Mesenchymal stem cell (in vitro differentiated cells and primary cell): ENCODE measurements at regions not wholly inside any gene's neighbourhood (a gene's known extent, or its start where the extent isn't known, plus 50 kb on each side); places are given as distances from the start of the nearest gene placed in this dataset.
A peak's percentile ranks its signal among the peaks of the same experiment; 100 is the strongest.

Experiments
- DNase-seq: peaks from one replicate; pipeline ENCODE4 v3.0.0-alpha.2; 2013
- H2AFZ ChIP-seq: one replicate; pipeline ENCODE4 v1.6.1; 2013; ENCODE audit warnings: low read depth, mild to moderate bottlenecking, control low read depth, inconsistent platforms, low read length, moderate library complexity
- H2AK5ac ChIP-seq: 2 replicates; pipeline ENCODE4 v1.6.1; 2013; ENCODE audit warnings: low read length, moderate library complexity, mild to moderate bottlenecking, inconsistent platforms; ENCODE audit not compliant: severe bottlenecking
- H2BK120ac ChIP-seq: one replicate; pipeline ENCODE4 v1.6.1; 2013; ENCODE audit warnings: low read depth, mild to moderate bottlenecking, inconsistent platforms, low read length, moderate library complexity
- H2BK12ac ChIP-seq, 2 experiments: one replicate each; pipeline ENCODE4 v1.6.1; 2013; ENCODE audit warnings: inconsistent platforms in 2 of 2, low read length in 2 of 2, mild to moderate bottlenecking in 2 of 2, moderate library complexity in 2 of 2, control low read depth in 1 of 2
- H2BK15ac ChIP-seq: one replicate; pipeline ENCODE4 v1.6.1; 2013; ENCODE audit warnings: mild to moderate bottlenecking, low read depth, inconsistent platforms; ENCODE audit not compliant: poor library complexity, severe bottlenecking
- H2BK5ac ChIP-seq: 2 replicates; pipeline ENCODE4 v1.6.1; 2013; ENCODE audit warnings: low read depth, mild to moderate bottlenecking, low read length, control low read depth, inconsistent platforms; ENCODE audit not compliant: poor library complexity, severe bottlenecking
- H3K14ac ChIP-seq, 2 experiments: one replicate each; pipeline ENCODE4 v1.6.1; 2013; ENCODE audit warnings: inconsistent platforms in 2 of 2, low read length in 2 of 2, control low read depth in 1 of 2, mild to moderate bottlenecking in 1 of 2, moderate library complexity in 1 of 2
- H3K18ac ChIP-seq, 2 experiments: one replicate each; pipeline ENCODE4 v1.6.1; 2013; ENCODE audit warnings: inconsistent platforms in 2 of 2, low read length in 2 of 2, control low read depth in 1 of 2, low read depth in 1 of 2, mild to moderate bottlenecking in 1 of 2
- H3K23ac ChIP-seq, 2 experiments: one replicate each; pipeline ENCODE4 v1.6.1; 2013; ENCODE audit warnings: inconsistent platforms in 2 of 2, low read length in 2 of 2, mild to moderate bottlenecking in 2 of 2, moderate library complexity in 2 of 2, control low read depth in 1 of 2
- H3K27ac ChIP-seq: 2 replicates; pipeline ENCODE4 v1.5.1; 2013; ENCODE audit warnings: mild to moderate bottlenecking, moderate library complexity, low read length, control low read depth, inconsistent platforms; ENCODE audit not compliant: poor library complexity, severe bottlenecking
- H3K27me3 ChIP-seq, 2 experiments: 2 replicates each; pipeline versions ENCODE4 v1.6.1 to v1.7.0; 2013; ENCODE audit warnings: low read length in 2 of 2, mild to moderate bottlenecking in 2 of 2, moderate library complexity in 2 of 2, control low read depth in 1 of 2, inconsistent platforms in 1 of 2; ENCODE audit not compliant: control insufficient read depth in 1 of 2, insufficient read depth in 1 of 2
- H3K36me3 ChIP-seq, 2 experiments: 2 replicates each; pipeline versions ENCODE4 v1.6.1 to v1.7.0; 2013; ENCODE audit warnings: low read length in 2 of 2, control low read depth in 1 of 2, inconsistent platforms in 1 of 2, low read depth in 1 of 2, mild to moderate bottlenecking in 1 of 2; ENCODE audit not compliant: insufficient read depth in 2 of 2, control insufficient read depth in 1 of 2
- H3K4ac ChIP-seq, 2 experiments: one replicate each; pipeline ENCODE4 v1.6.1; 2013; ENCODE audit warnings: inconsistent platforms in 2 of 2, low read length in 2 of 2, mild to moderate bottlenecking in 2 of 2, moderate library complexity in 2 of 2, control low read depth in 1 of 2, low read depth in 1 of 2
- H3K4me1 ChIP-seq: 2 replicates; pipeline ENCODE4 v1.6.1; 2013; ENCODE audit warnings: low read depth, low read length, control low read depth; ENCODE audit not compliant: control insufficient read depth, insufficient read depth
- H3K4me2 ChIP-seq: 2 replicates; pipeline ENCODE4 v1.6.1; 2013; ENCODE audit warnings: low read length, mild to moderate bottlenecking, inconsistent platforms; ENCODE audit not compliant: poor library complexity, severe bottlenecking
- H3K4me3 ChIP-seq, 2 experiments: 2 replicates each; pipeline versions ENCODE4 v1.5.1 to v1.7.0; 2013; ENCODE audit warnings: low read length in 2 of 2, mild to moderate bottlenecking in 2 of 2, control low read depth in 1 of 2, low read depth in 1 of 2; ENCODE audit not compliant: insufficient read depth in 1 of 2
- H3K79me1 ChIP-seq: replicated peaks from 2 replicates; pipeline ENCODE4 v1.6.1; 2013; ENCODE audit warnings: mild to moderate bottlenecking, control low read depth, low read length, inconsistent platforms; ENCODE audit not compliant: poor library complexity, severe bottlenecking
- H3K9ac ChIP-seq: 2 replicates; pipeline ENCODE4 v1.7.0; 2013; ENCODE audit warnings: mild to moderate bottlenecking, low read length, moderate library complexity
- H3K9me3 ChIP-seq: 2 replicates; pipeline ENCODE4 v1.7.0; 2013; ENCODE audit warnings: mild to moderate bottlenecking, low read length; ENCODE audit not compliant: control insufficient read depth
- H4K8ac ChIP-seq: one replicate; pipeline ENCODE4 v1.6.1; 2013; ENCODE audit warnings: inconsistent platforms, mild to moderate bottlenecking, low read length, moderate library complexity
- H4K91ac ChIP-seq: one replicate; pipeline ENCODE4 v1.6.1; 2013; ENCODE audit warnings: mild to moderate bottlenecking, low read length, inconsistent platforms
- WGBS: methylation state at CpG from one replicate; pipeline ENCODE4 v1.1.7; 2013; ENCODE audit warnings: mixed read lengths; 5-methylcytosine and 5-hydroxymethylcytosine counted together

GRCh38 chr2:122680662-122681061 lies 925.2 kb downstream of the TSN start:
- H3K4ac ChIP-seq, result no peak overlapping the region
- no peak for DNase-seq
- no peak overlapping the region for H3K23ac ChIP-seq
- no peaks in the 10 kb centered on the region for H3K9me3 ChIP-seq
- no peak overlapping the region for H3K27ac ChIP-seq
- H2AFZ ChIP-seq, result no peak overlapping the region
- H3K79me1 ChIP-seq, result no peaks in the 10 kb centered on the region
- no peak overlapping the region for H2AK5ac ChIP-seq
- no peak overlapping the region for H3K4me3 ChIP-seq
- H2BK5ac ChIP-seq, result no peak overlapping the region
- H2BK12ac ChIP-seq, result no peak overlapping the region
- no peak overlapping the region for H3K14ac ChIP-seq
- 95% methylated on average over 4 of the region's 4 CpGs for WGBS
- H4K91ac ChIP-seq, result no peak overlapping the region
- H2BK120ac ChIP-seq, result no peak overlapping the region
- no peak overlapping the region for H4K8ac ChIP-seq
- no peak overlapping the region for H2BK15ac ChIP-seq
- no peak overlapping the region for H3K4me2 ChIP-seq
- H3K9ac ChIP-seq, result no peak overlapping the region
- H3K27me3 ChIP-seq, result no peaks in the 10 kb centered on the region
- H3K18ac ChIP-seq, result no peak overlapping the region
- H3K36me3 ChIP-seq, result no peaks in the 10 kb centered on the region
- no peaks in the 10 kb centered on the region for H3K4me1 ChIP-seq

GRCh38 chr2:122681626-122682025 lies 926.2 kb downstream of the TSN start:
- no peak overlapping the region for H3K18ac ChIP-seq
- H3K4ac ChIP-seq, result no peak overlapping the region
- no peak overlapping the region for H3K4me3 ChIP-seq
- H3K4me2 ChIP-seq, result no peak overlapping the region
- H3K23ac ChIP-seq, result no peak overlapping the region
- no peaks in the 10 kb centered on the region for H3K79me1 ChIP-seq
- no peak for DNase-seq
- no peaks in the 10 kb centered on the region for H3K36me3 ChIP-seq
- 67% methylated on average over 1 of the region's 1 CpG for WGBS
- H2BK5ac ChIP-seq, result no peak overlapping the region
- no peaks in the 10 kb centered on the region for H3K9me3 ChIP-seq
- no peaks in the 10 kb centered on the region for H3K4me1 ChIP-seq
- no peak overlapping the region for H2BK120ac ChIP-seq
- no peaks in the 10 kb centered on the region for H3K27me3 ChIP-seq
- no peak overlapping the region for H3K9ac ChIP-seq
- no peak overlapping the region for H2AFZ ChIP-seq
- H4K8ac ChIP-seq, result no peak overlapping the region
- H2BK12ac ChIP-seq, result no peak overlapping the region
- no peak overlapping the region for H3K14ac ChIP-seq
- no peak overlapping the region for H3K27ac ChIP-seq
- H2BK15ac ChIP-seq, result no peak overlapping the region
- H2AK5ac ChIP-seq, result no peak overlapping the region
- no peak overlapping the region for H4K91ac ChIP-seq

DNA sequence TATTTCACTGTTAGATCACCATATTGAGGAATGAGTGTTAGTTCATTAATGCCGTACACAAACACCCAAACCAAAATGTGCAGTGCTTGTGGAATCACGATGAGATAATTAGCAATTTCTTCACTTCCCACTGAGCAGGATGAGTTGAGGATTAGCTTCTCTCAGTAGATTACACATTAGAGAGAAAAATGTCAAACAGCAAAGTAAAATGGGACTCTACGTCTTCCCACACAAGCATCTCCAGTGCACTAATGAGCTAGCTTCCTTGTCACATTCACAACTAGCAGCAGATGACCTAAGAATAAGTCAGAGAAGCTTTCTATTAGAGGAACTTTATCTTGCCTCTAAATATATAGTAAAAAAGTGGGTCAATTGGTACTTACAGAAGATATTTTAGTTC lies 926.9 kb downstream of the TSN start:
- Histone ChIP-seq H2AK5ac (no peak overlapping the region), H4K91ac (no peak overlapping the region), H3K4me3 (no peak overlapping the region), H3K36me3 (no peaks in the 10 kb centered on the region), H3K4ac (no peak overlapping the region), H3K9me3 (no peaks in the 10 kb centered on the region), H3K4me2 (no peak overlapping the region), H3K27me3 (no peaks in the 10 kb centered on the region), H2BK120ac (no peak overlapping the region), H2BK5ac (no peak overlapping the region), H3K14ac (no peak overlapping the region), H4K8ac (no peak overlapping the region), H2AFZ (no peak overlapping the region), H2BK12ac (no peak overlapping the region), H3K18ac (no peak overlapping the region), H3K27ac (no peak overlapping the region), H2BK15ac (no peak overlapping the region), H3K23ac (no peak overlapping the region), H3K79me1 (no peaks in the 10 kb centered on the region), H3K9ac (no peak overlapping the region), H3K4me1 (no peaks in the 10 kb centered on the region)
- 88% methylated on average over 2 of the region's 3 CpGs for WGBS
- no peak for DNase-seq

GRCh38 chr2:122683018-122683417 lies 927.6 kb downstream of the TSN start:
- Histone ChIP-seq H3K4ac (no peak overlapping the region), H3K36me3 (no peaks in the 10 kb centered on the region), H3K23ac (no peak overlapping the region), H4K8ac (no peak overlapping the region), H3K9ac (no peak overlapping the region), H3K27me3 (no peaks in the 10 kb centered on the region), H2BK15ac (no peak overlapping the region), H2BK5ac (no peak overlapping the region), H2BK12ac (peak overlapping the region in 1 of 2 experiments; percentile 57), H3K9me3 (no peaks in the 10 kb centered on the region), H2AK5ac (no peak overlapping the region), H2AFZ (no peak overlapping the region), H3K4me2 (no peak overlapping the region), H3K14ac (no peak overlapping the region), H3K27ac (no peak overlapping the region), H3K18ac (peak overlapping the region in 1 of 2 experiments; percentile 66), H3K4me1 (no peaks in the 10 kb centered on the region), H2BK120ac (no peak overlapping the region), H3K4me3 (no peak overlapping the region), H3K79me1 (no peaks in the 10 kb centered on the region), H4K91ac (no peak overlapping the region)
- DNase-seq, result peak; percentile 13
- 50% methylated on average over 1 of the region's 1 CpG for WGBS
